ENCODE measurements at regions not wholly inside any gene's neighbourhood (a gene's known extent, or its start where the extent isn't known, plus 50 kb on each side); places are given as distances from the start of the nearest gene placed in this dataset.
"Not testable (repeated sequence)": the region's sequence is repeated elsewhere in the genome, so short reads cannot be mapped to it uniquely, and the experiment has no call there.

DNA sequence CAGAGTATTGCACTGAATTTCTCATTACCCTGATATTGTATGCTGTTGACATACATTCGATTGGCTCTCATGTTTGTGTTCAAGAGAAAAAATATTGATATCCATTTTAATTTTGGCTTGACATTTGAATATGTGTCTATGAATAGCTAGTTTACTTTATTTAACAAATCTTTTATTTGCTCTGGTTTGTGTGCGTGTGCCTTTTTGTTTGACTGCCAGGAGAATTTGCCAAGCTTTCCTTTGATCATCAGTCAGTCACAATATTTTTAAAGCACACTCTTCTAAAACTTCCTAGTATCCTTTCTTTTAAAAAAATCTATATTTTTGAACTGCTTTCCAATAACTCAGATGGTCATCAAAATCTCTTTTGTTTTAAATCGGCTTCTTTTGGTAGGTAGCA, 179.3 kb upstream of the FLRT2 start:
- peaks cover 13 to 15% (median 14%) of the 10 kb centered on the region in 3 donors for H3K9me3 Mint-ChIP-seq

DNA sequence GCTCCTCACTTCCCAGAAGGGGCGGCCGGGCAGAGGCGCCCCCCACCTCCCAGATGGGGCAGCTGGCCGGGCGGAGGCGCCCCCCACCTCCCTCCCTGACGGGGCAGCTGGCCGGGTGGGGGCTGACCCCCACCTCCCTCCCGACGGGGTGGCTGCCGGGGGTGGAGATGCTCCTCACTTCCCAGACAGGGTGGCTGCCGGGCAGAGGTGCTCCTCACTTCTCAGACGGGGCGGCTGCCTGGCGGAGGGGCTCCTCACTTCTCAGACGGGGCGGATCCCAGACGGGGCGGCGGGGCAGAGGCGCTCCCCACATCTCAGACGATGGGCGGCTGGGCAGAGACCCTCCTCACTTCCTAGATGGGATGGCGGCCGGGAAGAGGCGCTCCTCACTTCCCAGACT, 177.4 kb upstream of the FLRT2 start:
- POLR2A ChIA-PET, H3K36me3 Mint-ChIP-seq, H3K4me3 Mint-ChIP-seq: not testable (repeated sequence)

More for the DNA sequence above, 179.3 kb upstream of the FLRT2 start:
- POLR2A ChIA-PET = no interaction called here
- Histone ChIP-seq H3K9me3 (no peaks in the 10 kb centered on the region), H3K27me3 (replicated peaks in 1 of 2; ENCODE audit: control insufficient read depth in 2 of 2, extremely low read depth in 1 of 2, insufficient read depth in 2 of 2, low read length in 1 of 2) (no peaks in the 10 kb centered on the region), H3K27ac (ENCODE audit: low read length) (no peak overlapping the region), H3K4me1 (ENCODE audit: control insufficient read depth in 1 of 2, extremely low read depth in 1 of 2, insufficient read depth in 2 of 2, low read length in 2 of 2) (no peaks in the 10 kb centered on the region), H3K4me3 (ENCODE audit: control insufficient read depth in 1 of 2, extremely low read depth in 1 of 2, low read length in 1 of 2) (no peak overlapping the region), H3K36me3 (ENCODE audit: control insufficient read depth in 2 of 2, extremely low read depth in 1 of 2, insufficient read depth in 1 of 2, low read length in 1 of 2) (no peaks in the 10 kb centered on the region)
- Mint-ChIP-seq H3K27me3 (no peaks in the 10 kb centered on the region), H3K27ac (no peak overlapping the region), H3K4me3 (no peak overlapping the region), H3K36me3 (no peaks in the 10 kb centered on the region), H3K4me1 (no peaks in the 10 kb centered on the region)
- ATAC-seq (replicated peaks in 1 of 4) (no peak), DNase-seq (no peak)
- 100% methylated on average over 1 of the region's 3 CpGs for WGBS (ENCODE audit: insufficient coverage)
- CTCF ChIA-PET = no interaction called here

DNA sequence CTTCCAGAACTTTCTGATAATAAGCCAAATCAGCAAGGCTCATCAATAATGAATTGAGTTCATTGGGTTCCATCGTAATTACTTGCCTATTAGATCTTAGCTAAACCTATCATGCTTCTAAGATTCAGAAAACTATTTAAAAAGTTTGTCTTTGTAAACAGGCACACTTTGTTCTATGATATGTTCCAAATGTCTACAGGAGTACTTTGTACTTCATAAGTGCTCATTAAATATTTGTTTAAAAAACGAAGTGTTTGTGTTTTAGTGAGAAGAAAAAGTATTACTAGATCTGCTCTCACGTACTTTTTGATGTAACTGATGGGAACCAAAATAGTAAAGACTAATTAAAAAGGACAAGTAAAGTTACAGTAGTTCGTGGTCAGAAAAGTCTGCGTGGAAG, 172.8 kb upstream of the FLRT2 start:
- WGBS (ENCODE audit: insufficient coverage) = 72% methylated on average over 2 of the region's 5 CpGs
- Histone ChIP-seq H3K27me3 (replicated peaks in 1 of 2; ENCODE audit: control insufficient read depth in 2 of 2, extremely low read depth in 1 of 2, insufficient read depth in 2 of 2, low read length in 1 of 2) (no peaks in the 10 kb centered on the region), H3K4me1 (ENCODE audit: control insufficient read depth in 1 of 2, extremely low read depth in 1 of 2, insufficient read depth in 2 of 2, low read length in 2 of 2) (no peaks in the 10 kb centered on the region), H3K4me3 (ENCODE audit: control insufficient read depth in 1 of 2, extremely low read depth in 1 of 2, low read length in 1 of 2) (no peak overlapping the region), H3K9me3 (no peaks in the 10 kb centered on the region), H3K36me3 (ENCODE audit: control insufficient read depth in 2 of 2, extremely low read depth in 1 of 2, insufficient read depth in 1 of 2, low read length in 1 of 2) (no peaks in the 10 kb centered on the region), H3K27ac (ENCODE audit: low read length) (no peak overlapping the region)
- ChIA-PET CTCF (no interaction called here), POLR2A (no interaction called here)
- Mint-ChIP-seq H3K9me3 (peaks cover 13 to 27% (median 13%) of the 10 kb centered on the region in 3 donors), H3K36me3 (no peaks in the 10 kb centered on the region), H3K4me1 (no peaks in the 10 kb centered on the region), H3K27me3 (no peaks in the 10 kb centered on the region), H3K27ac (no peak overlapping the region), H3K4me3 (no peak overlapping the region)
- no peak for DNase-seq
- ATAC-seq (replicated peaks in 1 of 4) = no peak

More for the DNA sequence above, 177.4 kb upstream of the FLRT2 start:
- H3K27me3 ChIP-seq (replicated peaks in 1 of 2; ENCODE audit: control insufficient read depth in 2 of 2, extremely low read depth in 1 of 2, insufficient read depth in 2 of 2, low read length in 1 of 2); CTCF ChIA-PET; DNase-seq; H3K4me1 Mint-ChIP-seq; H3K4me1 ChIP-seq (ENCODE audit: control insufficient read depth in 1 of 2, extremely low read depth in 1 of 2, insufficient read depth in 2 of 2, low read length in 2 of 2); H3K36me3 ChIP-seq (ENCODE audit: control insufficient read depth in 2 of 2, extremely low read depth in 1 of 2, insufficient read depth in 1 of 2, low read length in 1 of 2); H3K27ac ChIP-seq (ENCODE audit: low read length); H3K27me3 Mint-ChIP-seq; H3K9me3 ChIP-seq; H3K4me3 ChIP-seq (ENCODE audit: control insufficient read depth in 1 of 2, extremely low read depth in 1 of 2, low read length in 1 of 2); ATAC-seq (replicated peaks in 1 of 4); H3K27ac Mint-ChIP-seq: not testable (repeated sequence)
- peaks cover 14 to 25% (median 18%) of the 10 kb centered on the region in 3 donors for H3K9me3 Mint-ChIP-seq
- 98% methylated on average over 19 of the region's 26 CpGs for WGBS (ENCODE audit: insufficient coverage)

DNA sequence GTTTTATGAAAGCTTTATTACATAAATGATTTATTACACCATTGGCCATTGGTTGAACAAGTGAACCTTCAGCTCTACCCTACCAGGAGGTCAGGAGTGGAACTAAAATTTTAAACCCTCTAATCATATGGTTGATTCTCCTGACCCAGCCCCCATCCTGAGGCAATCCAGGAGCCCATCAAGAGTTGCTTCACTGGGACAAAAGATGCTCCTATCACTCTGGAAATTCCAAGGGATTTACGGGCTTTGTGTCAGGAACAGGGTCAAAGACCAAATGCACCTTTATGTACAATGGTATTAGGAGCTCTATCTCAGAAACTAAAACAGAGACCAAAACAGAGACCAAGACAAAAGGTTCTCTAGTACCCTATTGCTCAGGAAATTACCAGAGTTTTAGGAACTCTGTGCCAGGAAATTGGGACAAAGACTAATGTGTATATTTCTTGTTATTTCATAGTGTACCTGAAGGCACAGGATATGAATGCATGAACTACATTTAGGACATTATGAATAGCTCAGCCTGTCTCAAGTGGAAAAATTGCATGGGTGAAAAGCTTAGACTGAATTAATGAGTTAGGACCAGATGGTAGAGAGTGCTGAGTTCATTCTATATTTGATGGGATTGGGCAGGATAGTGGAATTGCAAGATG, 171.7 kb upstream of the FLRT2 start:
- no peaks in the 10 kb centered on the region for H3K9me3 ChIP-seq
- CTCF ChIA-PET = no interaction called here
- no peak overlapping the region for H3K4me3 ChIP-seq (ENCODE audit: control insufficient read depth in 1 of 2, extremely low read depth in 1 of 2, low read length in 1 of 2)
- no peaks in the 10 kb centered on the region for H3K4me1 Mint-ChIP-seq
- DNase-seq (no peak), ATAC-seq (replicated peaks in 1 of 4) (no peak)
- no peak overlapping the region for H3K27ac ChIP-seq (ENCODE audit: low read length)
- no peaks in the 10 kb centered on the region for H3K36me3 Mint-ChIP-seq
- no peak overlapping the region for H3K4me3 Mint-ChIP-seq
- no peaks in the 10 kb centered on the region for H3K27me3 ChIP-seq (replicated peaks in 1 of 2; ENCODE audit: control insufficient read depth in 2 of 2, extremely low read depth in 1 of 2, insufficient read depth in 2 of 2, low read length in 1 of 2)
- no peak overlapping the region for H3K27ac Mint-ChIP-seq
- POLR2A ChIA-PET = no interaction called here
- H3K9me3 Mint-ChIP-seq = peaks cover 13 to 32% (median 13%) of the 10 kb centered on the region in 3 donors
- H3K4me1 ChIP-seq (ENCODE audit: control insufficient read depth in 1 of 2, extremely low read depth in 1 of 2, insufficient read depth in 2 of 2, low read length in 2 of 2) = no peaks in the 10 kb centered on the region
- no peaks in the 10 kb centered on the region for H3K27me3 Mint-ChIP-seq
- H3K36me3 ChIP-seq (ENCODE audit: control insufficient read depth in 2 of 2, extremely low read depth in 1 of 2, insufficient read depth in 1 of 2, low read length in 1 of 2) = no peaks in the 10 kb centered on the region
- no CpG with 5 or more reads among the region's 1 CpG for WGBS (ENCODE audit: insufficient coverage)

DNA sequence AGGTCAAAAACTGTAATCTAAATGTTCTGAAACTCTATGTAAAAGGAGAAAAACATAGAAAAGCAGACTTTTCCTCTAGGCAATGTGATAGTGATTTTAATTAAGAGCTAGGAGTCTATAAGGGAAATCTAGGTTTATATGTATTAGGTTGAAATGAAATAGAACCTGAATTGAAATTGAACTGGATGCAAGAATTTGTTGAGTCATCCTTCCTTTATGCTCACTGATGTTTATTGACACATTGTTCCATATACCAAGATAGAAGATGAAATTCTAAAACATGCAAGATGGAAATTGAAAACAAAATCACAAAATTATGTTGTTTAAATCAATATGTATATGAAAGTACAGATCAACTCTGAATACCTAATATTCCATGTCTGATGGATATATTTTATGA, 170.4 kb upstream of the FLRT2 start:
- ChIA-PET POLR2A (no interaction called here), CTCF (no interaction called here)
- Mint-ChIP-seq H3K4me1 (no peaks in the 10 kb centered on the region), H3K4me3 (no peak overlapping the region), H3K27ac (no peak overlapping the region), H3K9me3 (peaks cover 4 to 28% (median 13%) of the 10 kb centered on the region in 3 donors), H3K36me3 (no peaks in the 10 kb centered on the region), H3K27me3 (no peaks in the 10 kb centered on the region)
- Histone ChIP-seq H3K4me1 (ENCODE audit: control insufficient read depth in 1 of 2, extremely low read depth in 1 of 2, insufficient read depth in 2 of 2, low read length in 2 of 2) (no peaks in the 10 kb centered on the region), H3K4me3 (ENCODE audit: control insufficient read depth in 1 of 2, extremely low read depth in 1 of 2, low read length in 1 of 2) (no peak overlapping the region), H3K27me3 (replicated peaks in 1 of 2; ENCODE audit: control insufficient read depth in 2 of 2, extremely low read depth in 1 of 2, insufficient read depth in 2 of 2, low read length in 1 of 2) (no peaks in the 10 kb centered on the region), H3K27ac (ENCODE audit: low read length) (no peak overlapping the region), H3K9me3 (no peaks in the 10 kb centered on the region), H3K36me3 (ENCODE audit: control insufficient read depth in 2 of 2, extremely low read depth in 1 of 2, insufficient read depth in 1 of 2, low read length in 1 of 2) (no peaks in the 10 kb centered on the region)
- DNase-seq = no peak
- no peak for ATAC-seq (replicated peaks in 1 of 4)

DNA sequence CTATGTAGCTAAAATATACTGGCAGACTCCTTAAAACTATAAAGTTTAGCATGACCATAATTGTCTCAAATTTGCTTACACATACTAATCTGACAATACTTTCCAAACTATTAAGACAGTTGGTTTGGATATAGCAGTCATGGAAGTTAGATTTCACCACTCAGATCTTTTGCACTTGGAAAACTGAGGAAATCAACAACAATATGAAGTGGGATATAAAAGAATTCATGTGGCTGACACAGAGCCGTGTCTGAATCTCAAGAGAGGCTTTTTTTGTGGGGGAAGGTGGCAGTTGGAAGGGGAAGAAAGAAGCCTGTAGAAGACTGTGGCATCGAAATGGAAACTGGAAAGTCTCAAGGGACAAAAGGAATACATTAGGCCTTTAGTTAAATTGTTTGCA, 166.6 kb upstream of the FLRT2 start:
- H3K9me3 Mint-ChIP-seq = peaks cover 4 to 19% (median 18%) of the 10 kb centered on the region in 3 donors
- Histone ChIP-seq H3K36me3 (ENCODE audit: control insufficient read depth in 2 of 2, extremely low read depth in 1 of 2, insufficient read depth in 1 of 2, low read length in 1 of 2) (no peaks in the 10 kb centered on the region), H3K27me3 (replicated peaks in 1 of 2; ENCODE audit: control insufficient read depth in 2 of 2, extremely low read depth in 1 of 2, insufficient read depth in 2 of 2, low read length in 1 of 2) (no peaks in the 10 kb centered on the region), H3K4me1 (ENCODE audit: control insufficient read depth in 1 of 2, extremely low read depth in 1 of 2, insufficient read depth in 2 of 2, low read length in 2 of 2) (no peaks in the 10 kb centered on the region), H3K27ac (ENCODE audit: low read length) (no peak overlapping the region), H3K4me3 (ENCODE audit: control insufficient read depth in 1 of 2, extremely low read depth in 1 of 2, low read length in 1 of 2) (no peak overlapping the region), H3K9me3 (no peaks in the 10 kb centered on the region)
- no peak for DNase-seq
- POLR2A ChIA-PET = no interaction called here
- H3K4me3 Mint-ChIP-seq = no peak overlapping the region
- WGBS (ENCODE audit: insufficient coverage) = 68% methylated on average over 2 of the region's 2 CpGs
- H3K27ac Mint-ChIP-seq = no peak overlapping the region
- H3K4me1 Mint-ChIP-seq = no peaks in the 10 kb centered on the region
- H3K27me3 Mint-ChIP-seq = no peaks in the 10 kb centered on the region
- H3K36me3 Mint-ChIP-seq = no peaks in the 10 kb centered on the region
- CTCF ChIA-PET = no interaction called here
- no peak for ATAC-seq (replicated peaks in 1 of 4)

DNA sequence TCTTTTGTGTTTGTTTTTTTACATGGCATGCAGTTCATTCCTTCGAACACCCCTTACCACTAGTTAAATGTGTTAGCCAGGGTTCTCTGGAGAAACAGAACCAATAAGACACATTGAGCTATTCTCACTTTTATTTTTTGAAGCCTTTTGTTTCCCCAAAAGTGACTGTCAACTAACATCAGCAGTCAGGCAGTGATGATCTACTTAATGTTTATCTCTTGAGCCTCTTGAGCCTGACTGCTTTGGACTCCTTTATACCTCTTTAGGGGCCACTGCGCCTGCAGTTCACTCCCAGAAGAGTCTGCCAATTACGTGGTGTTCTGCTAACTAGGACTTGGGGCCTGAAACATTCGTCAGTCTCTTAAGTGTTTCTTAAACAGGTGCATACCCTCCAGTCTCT, 163.7 kb upstream of the FLRT2 start:
- Histone ChIP-seq H3K4me3 (ENCODE audit: control insufficient read depth in 1 of 2, extremely low read depth in 1 of 2, low read length in 1 of 2) (no peak overlapping the region), H3K27me3 (replicated peaks in 1 of 2; ENCODE audit: control insufficient read depth in 2 of 2, extremely low read depth in 1 of 2, insufficient read depth in 2 of 2, low read length in 1 of 2) (no peaks in the 10 kb centered on the region), H3K27ac (ENCODE audit: low read length) (no peak overlapping the region), H3K9me3 (no peaks in the 10 kb centered on the region), H3K36me3 (ENCODE audit: control insufficient read depth in 2 of 2, extremely low read depth in 1 of 2, insufficient read depth in 1 of 2, low read length in 1 of 2) (no peaks in the 10 kb centered on the region), H3K4me1 (ENCODE audit: control insufficient read depth in 1 of 2, extremely low read depth in 1 of 2, insufficient read depth in 2 of 2, low read length in 2 of 2) (no peaks in the 10 kb centered on the region)
- H3K27me3 Mint-ChIP-seq = no peaks in the 10 kb centered on the region
- CTCF ChIA-PET = no interaction called here
- WGBS (ENCODE audit: insufficient coverage) = 76% methylated on average over 2 of the region's 4 CpGs
- ATAC-seq (replicated peaks in 1 of 4) (no peak), DNase-seq (no peak)
- POLR2A ChIA-PET = no interaction called here
- H3K27ac Mint-ChIP-seq = no peak overlapping the region
- no peak overlapping the region for H3K4me3 Mint-ChIP-seq
- peaks cover 13 to 31% (median 21%) of the 10 kb centered on the region in 3 donors for H3K9me3 Mint-ChIP-seq
- no peaks in the 10 kb centered on the region for H3K4me1 Mint-ChIP-seq
- no peaks in the 10 kb centered on the region for H3K36me3 Mint-ChIP-seq
